ENCODE measurements at regions not wholly inside any gene's neighbourhood (a gene's known extent, or its start where the extent isn't known, plus 50 kb on each side); places are given as distances from the start of the nearest gene placed in this dataset.

DNA sequence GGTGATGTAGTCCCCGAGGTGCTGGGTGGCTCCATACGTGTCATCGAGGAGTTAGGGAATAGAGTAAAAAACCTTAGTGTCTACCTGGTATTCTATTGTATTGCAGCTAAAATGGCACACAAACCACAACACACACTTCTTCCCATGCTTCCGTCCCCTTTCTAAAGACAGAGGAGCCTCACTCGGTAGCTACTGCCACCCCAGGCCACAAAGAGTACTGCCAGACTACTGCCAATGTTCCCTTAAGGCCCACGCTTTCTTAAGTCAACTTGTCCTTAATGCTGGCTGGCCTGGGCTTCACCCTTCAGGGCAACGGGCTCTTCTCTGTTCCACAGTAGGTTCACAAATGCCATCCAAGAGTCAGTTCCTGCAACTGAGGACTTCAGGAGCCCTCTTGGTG, 673.0 kb downstream of the ELAVL2 start:
- Histone ChIP-seq H3K4me3 (no peak overlapping the region), H3K27ac (no peak overlapping the region), H3K36me3 (ENCODE audit: insufficient read depth, low read length) (no peaks in the 10 kb centered on the region), H3K9ac (ENCODE audit: insufficient read length) (no peak overlapping the region), H3K9me3 (ENCODE audit: low read depth, low read length) (no peaks in the 10 kb centered on the region)
- no peak for DNase-seq (ENCODE audit: low read depth, low spot score)
- no peak for TF ChIP-seq FOXP2 (optimal IDR thresholded peaks at IDR 0.05; ENCODE audit: control extremely low read depth, extremely low read length, insufficient read depth)
- no peak for TF ChIP-seq EZH2 (IDR thresholded peaks at IDR 0.05)
- no peak for TF ChIP-seq POLR2AphosphoS5 (IDR thresholded peaks at IDR 0.05; ENCODE audit: borderline replicate concordance, low read depth, low read length)

DNA sequence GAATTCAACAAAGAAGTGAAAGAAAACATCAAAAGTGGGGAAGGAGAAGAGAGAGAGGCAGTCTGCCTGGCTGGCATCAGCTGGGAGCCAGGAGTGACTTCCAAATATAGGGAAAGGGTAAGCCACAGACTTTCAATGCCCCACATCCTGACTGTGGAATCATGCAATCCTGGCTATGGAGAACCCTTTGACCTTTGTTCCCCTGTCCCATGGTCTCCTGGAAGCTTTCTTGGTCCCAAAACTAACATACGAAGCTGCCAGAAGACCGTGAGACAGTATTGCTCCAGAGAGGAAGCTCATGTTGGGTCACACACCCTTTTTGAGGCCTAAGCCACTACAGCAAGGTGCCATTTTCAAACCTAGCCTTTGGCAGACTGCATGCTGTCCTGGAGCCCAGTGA, 665.5 kb downstream of the ELAVL2 start:
- Histone ChIP-seq H3K9ac (ENCODE audit: insufficient read length) (no peak overlapping the region), H3K9me3 (ENCODE audit: low read depth, low read length) (no peaks in the 10 kb centered on the region), H3K4me3 (no peak overlapping the region), H3K36me3 (ENCODE audit: insufficient read depth, low read length) (no peaks in the 10 kb centered on the region), H3K27ac (no peak overlapping the region)
- TF ChIP-seq POLR2AphosphoS5 (IDR thresholded peaks at IDR 0.05; ENCODE audit: borderline replicate concordance, low read depth, low read length) (no peak), EZH2 (IDR thresholded peaks at IDR 0.05) (no peak), FOXP2 (optimal IDR thresholded peaks at IDR 0.05; ENCODE audit: control extremely low read depth, extremely low read length, insufficient read depth) (no peak)
- no peak for DNase-seq (ENCODE audit: low read depth, low spot score)

DNA sequence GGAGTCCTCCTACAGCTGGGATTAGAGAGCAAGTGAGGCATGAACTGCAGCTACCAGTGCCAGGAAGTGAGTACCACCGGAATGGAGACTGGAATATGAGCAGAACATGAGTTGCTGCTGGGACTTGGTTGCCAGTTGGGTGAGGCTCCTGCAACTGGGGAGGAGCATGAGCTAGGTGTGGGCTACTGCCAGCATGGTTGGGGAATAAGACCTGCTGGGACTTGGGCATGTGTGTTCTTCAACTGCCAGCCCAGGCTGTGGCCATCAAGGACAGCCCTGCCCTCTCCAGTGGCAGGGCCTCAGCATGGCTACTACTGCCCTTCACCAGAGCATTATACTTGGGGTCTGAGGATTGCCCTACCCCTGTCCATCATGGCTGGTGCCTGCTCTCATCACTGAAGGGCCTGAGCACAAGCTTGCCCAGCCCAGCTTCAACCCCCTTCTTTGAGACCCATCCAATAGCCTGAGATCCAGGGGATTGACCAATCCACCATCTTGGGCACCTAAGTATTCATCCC, 665.0 kb downstream of the ELAVL2 start:
- no peak for DNase-seq (ENCODE audit: low read depth, low spot score)
- H3K27ac ChIP-seq, result no peak overlapping the region
- no peak overlapping the region for H3K9ac ChIP-seq (ENCODE audit: insufficient read length)
- no peaks in the 10 kb centered on the region for H3K36me3 ChIP-seq (ENCODE audit: insufficient read depth, low read length)
- no peaks in the 10 kb centered on the region for H3K9me3 ChIP-seq (ENCODE audit: low read depth, low read length)
- TF ChIP-seq FOXP2 (optimal IDR thresholded peaks at IDR 0.05; ENCODE audit: control extremely low read depth, extremely low read length, insufficient read depth) (no peak), POLR2AphosphoS5 (IDR thresholded peaks at IDR 0.05; ENCODE audit: borderline replicate concordance, low read depth, low read length) (no peak), EZH2 (IDR thresholded peaks at IDR 0.05) (no peak)
- H3K4me3 ChIP-seq, result no peak overlapping the region

DNA sequence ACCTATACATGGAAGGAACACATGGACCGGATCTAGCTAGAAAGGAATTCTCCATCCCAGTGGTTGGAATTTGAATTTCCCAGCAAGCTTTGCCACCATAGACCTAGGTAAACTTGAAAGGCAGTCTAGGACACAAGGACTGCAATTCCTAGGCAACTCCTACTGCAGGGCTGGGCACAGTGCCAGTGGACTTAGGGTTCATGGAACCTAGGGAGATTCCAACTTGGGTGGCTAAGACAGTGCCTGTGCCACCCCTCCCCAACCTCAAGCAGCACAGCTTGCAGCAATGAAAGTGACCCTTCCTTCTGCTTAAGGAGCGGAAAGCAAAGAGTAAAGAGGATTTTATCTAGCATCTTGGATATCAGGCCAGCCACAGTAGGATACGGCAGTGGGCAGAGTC, 663.3 kb downstream of the ELAVL2 start:
- H3K27ac ChIP-seq, result no peak overlapping the region
- TF ChIP-seq POLR2AphosphoS5 (IDR thresholded peaks at IDR 0.05; ENCODE audit: borderline replicate concordance, low read depth, low read length), result no peak
- TF ChIP-seq EZH2 (IDR thresholded peaks at IDR 0.05), result no peak
- TF ChIP-seq FOXP2 (optimal IDR thresholded peaks at IDR 0.05; ENCODE audit: control extremely low read depth, extremely low read length, insufficient read depth), result no peak
- DNase-seq (ENCODE audit: low read depth, low spot score), result no peak

DNA sequence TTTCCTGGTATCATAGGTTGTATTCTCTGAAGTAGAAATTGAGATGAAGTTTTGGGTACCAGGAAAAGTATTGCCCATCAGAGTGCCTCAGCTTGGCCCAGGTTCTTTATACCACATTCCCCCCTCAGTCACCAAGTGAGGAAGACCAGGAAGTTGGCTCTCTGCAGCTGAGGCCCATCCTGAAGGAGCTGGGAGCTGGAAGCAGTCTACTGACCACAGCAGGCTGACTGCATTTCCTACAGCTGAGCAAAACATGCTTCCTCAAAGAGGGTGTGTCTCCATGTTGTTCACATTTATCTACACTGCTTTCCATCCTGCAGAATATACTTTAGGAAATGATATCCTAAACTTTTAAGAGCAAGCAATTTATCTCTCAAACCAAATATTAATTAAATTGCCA, 654.6 kb downstream of the ELAVL2 start:
- no peaks in the 10 kb centered on the region for H3K9me3 ChIP-seq (ENCODE audit: low read depth, low read length)
- H3K4me3 ChIP-seq, result no peak overlapping the region
- DNase-seq (ENCODE audit: low read depth, low spot score), result no peak
- no peak overlapping the region for H3K27ac ChIP-seq
- no peak overlapping the region for H3K9ac ChIP-seq (ENCODE audit: insufficient read length)
- H3K36me3 ChIP-seq (ENCODE audit: insufficient read depth, low read length), result no peaks in the 10 kb centered on the region
- TF ChIP-seq EZH2 (IDR thresholded peaks at IDR 0.05), result no peak
- TF ChIP-seq POLR2AphosphoS5 (IDR thresholded peaks at IDR 0.05; ENCODE audit: borderline replicate concordance, low read depth, low read length), result no peak
- no peak for TF ChIP-seq FOXP2 (optimal IDR thresholded peaks at IDR 0.05; ENCODE audit: control extremely low read depth, extremely low read length, insufficient read depth)

More for the DNA sequence above, 663.3 kb downstream of the ELAVL2 start:
- H3K9ac ChIP-seq (ENCODE audit: insufficient read length), result no peak overlapping the region
- H3K9me3 ChIP-seq (ENCODE audit: low read depth, low read length), result no peaks in the 10 kb centered on the region
- no peaks in the 10 kb centered on the region for H3K36me3 ChIP-seq (ENCODE audit: insufficient read depth, low read length)
- no peak overlapping the region for H3K4me3 ChIP-seq

DNA sequence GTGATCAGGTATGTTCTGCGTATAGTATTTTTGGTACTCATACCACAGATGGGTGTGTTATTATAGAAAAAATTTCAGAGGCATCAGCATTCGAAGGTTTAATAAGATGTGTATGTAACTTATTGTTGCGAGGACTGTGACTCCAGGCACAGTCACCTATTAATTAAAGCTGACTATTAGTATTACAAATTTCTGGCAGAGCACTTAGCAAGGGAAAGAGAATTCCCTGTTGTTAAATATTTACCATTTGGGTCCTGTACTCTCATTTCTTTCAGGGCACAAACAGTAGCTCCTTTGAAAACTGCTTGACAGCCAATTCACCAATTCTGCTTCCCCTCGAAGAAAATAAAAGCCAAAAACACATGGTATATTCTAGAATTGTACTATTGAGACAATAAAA, 653.8 kb downstream of the ELAVL2 start:
- TF ChIP-seq EZH2 (IDR thresholded peaks at IDR 0.05) (no peak), POLR2AphosphoS5 (IDR thresholded peaks at IDR 0.05; ENCODE audit: borderline replicate concordance, low read depth, low read length) (no peak)
- no peaks in the 10 kb centered on the region for H3K9me3 ChIP-seq (ENCODE audit: low read depth, low read length)
- DNase-seq (ENCODE audit: low read depth, low spot score), result no peak
- no peak overlapping the region for H3K4me3 ChIP-seq
- H3K9ac ChIP-seq (ENCODE audit: insufficient read length), result no peak overlapping the region
- H3K27ac ChIP-seq, result no peak overlapping the region
- H3K36me3 ChIP-seq (ENCODE audit: insufficient read depth, low read length), result no peaks in the 10 kb centered on the region

DNA sequence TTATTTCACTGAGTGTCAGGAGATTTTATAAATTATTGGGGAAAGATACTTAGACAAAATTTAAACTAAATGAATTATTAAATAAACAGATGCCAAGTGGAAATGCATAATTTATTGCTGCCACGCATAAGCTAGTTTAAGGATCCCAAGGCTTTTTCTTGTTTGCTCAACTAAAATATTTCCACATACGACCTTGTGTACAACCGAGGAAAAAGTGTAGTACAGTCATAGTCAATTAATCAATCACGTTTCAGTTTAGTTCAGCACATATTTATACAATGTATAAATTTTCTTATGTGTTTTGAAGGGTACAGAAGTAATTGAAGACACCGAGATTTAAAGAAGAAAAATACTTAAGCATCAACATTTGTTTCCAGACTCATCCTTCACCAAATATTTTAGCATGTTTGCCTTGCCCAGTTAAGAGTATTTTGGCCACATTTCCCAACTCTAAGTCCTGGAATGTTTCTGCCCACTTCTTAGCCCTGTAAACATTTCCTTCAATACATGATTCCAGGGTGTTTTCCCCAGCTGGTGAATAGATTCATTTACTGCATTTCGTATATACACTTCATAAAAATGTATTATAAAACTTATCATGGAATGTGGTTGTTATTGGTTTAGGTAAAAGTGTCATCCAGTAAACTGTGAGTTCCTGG, 652.9 kb downstream of the ELAVL2 start:
- no peak overlapping the region for H3K27ac ChIP-seq
- no peaks in the 10 kb centered on the region for H3K9me3 ChIP-seq (ENCODE audit: low read depth, low read length)
- H3K9ac ChIP-seq (ENCODE audit: insufficient read length), result no peak overlapping the region
- no peak for DNase-seq (ENCODE audit: low read depth, low spot score)
- TF ChIP-seq FOXP2 (optimal IDR thresholded peaks at IDR 0.05; ENCODE audit: control extremely low read depth, extremely low read length, insufficient read depth), result no peak
- TF ChIP-seq POLR2AphosphoS5 (IDR thresholded peaks at IDR 0.05; ENCODE audit: borderline replicate concordance, low read depth, low read length), result no peak
- TF ChIP-seq EZH2 (IDR thresholded peaks at IDR 0.05), result no peak
- no peaks in the 10 kb centered on the region for H3K36me3 ChIP-seq (ENCODE audit: insufficient read depth, low read length)
- H3K4me3 ChIP-seq, result no peak overlapping the region

DNA sequence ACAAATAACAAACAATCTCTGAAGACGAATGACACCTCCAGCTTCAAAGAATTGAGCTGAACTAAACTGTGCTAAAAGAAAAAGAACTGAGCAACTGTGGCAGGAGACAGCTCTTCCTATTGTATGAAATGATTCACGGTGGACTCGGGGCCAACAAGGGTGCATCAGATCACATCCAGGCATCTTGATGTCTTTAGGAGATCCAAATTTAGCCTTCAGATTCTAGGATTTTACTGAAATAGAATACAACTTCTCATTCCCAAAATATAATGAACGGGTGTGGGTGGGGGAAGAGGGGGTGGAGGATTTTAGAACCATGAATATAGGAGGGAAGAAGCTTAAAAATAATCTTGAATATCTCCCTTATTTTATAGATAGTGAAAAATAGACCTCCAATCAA, 631.8 kb downstream of the ELAVL2 start:
- no peaks in the 10 kb centered on the region for H3K36me3 ChIP-seq (ENCODE audit: insufficient read depth, low read length)
- no peak for DNase-seq (ENCODE audit: low read depth, low spot score)
- no peaks in the 10 kb centered on the region for H3K9me3 ChIP-seq (ENCODE audit: low read depth, low read length)
- no peak overlapping the region for H3K9ac ChIP-seq (ENCODE audit: insufficient read length)
- no peak overlapping the region for H3K4me3 ChIP-seq
- no peak overlapping the region for H3K27ac ChIP-seq
- TF ChIP-seq FOXP2 (optimal IDR thresholded peaks at IDR 0.05; ENCODE audit: control extremely low read depth, extremely low read length, insufficient read depth), result no peak
- TF ChIP-seq POLR2AphosphoS5 (IDR thresholded peaks at IDR 0.05; ENCODE audit: borderline replicate concordance, low read depth, low read length), result no peak
- TF ChIP-seq EZH2 (IDR thresholded peaks at IDR 0.05), result no peak

DNA sequence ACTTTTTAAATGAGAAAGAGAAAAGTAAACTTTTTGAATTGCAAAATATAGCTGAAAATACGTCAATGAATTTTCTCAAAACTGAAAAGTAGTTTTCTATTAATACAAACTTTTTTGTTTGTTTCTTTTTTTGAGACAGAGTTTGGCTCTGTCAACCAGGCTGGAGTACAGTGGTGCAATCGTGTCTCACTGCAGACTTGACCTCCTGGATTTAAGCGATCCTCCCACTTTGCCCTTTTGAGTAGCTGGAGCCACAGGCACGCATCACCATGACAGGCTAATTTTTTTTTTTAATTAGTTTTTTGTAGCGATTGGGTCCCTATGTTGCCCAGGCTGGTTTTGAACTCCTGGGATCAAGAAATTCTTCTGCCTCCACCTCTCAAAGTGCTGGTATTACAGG, 610.4 kb downstream of the ELAVL2 start:
- H3K36me3 ChIP-seq (ENCODE audit: insufficient read depth, low read length), result no peaks in the 10 kb centered on the region
- TF ChIP-seq POLR2AphosphoS5 (IDR thresholded peaks at IDR 0.05; ENCODE audit: borderline replicate concordance, low read depth, low read length) (no peak), EZH2 (IDR thresholded peaks at IDR 0.05) (no peak), FOXP2 (optimal IDR thresholded peaks at IDR 0.05; ENCODE audit: control extremely low read depth, extremely low read length, insufficient read depth) (no peak)
- H3K9ac ChIP-seq (ENCODE audit: insufficient read length), result no peak overlapping the region

More for the DNA sequence above, 610.4 kb downstream of the ELAVL2 start:
- Histone ChIP-seq H3K4me3 (no peak overlapping the region), H3K9me3 (ENCODE audit: low read depth, low read length) (no peaks in the 10 kb centered on the region), H3K27ac (no peak overlapping the region)
- DNase-seq (ENCODE audit: low read depth, low spot score), result no peak
